ENCODE measurements at regions not wholly inside any gene's neighbourhood (a gene's known extent, or its start where the extent isn't known, plus 50 kb on each side); places are given as distances from the start of the nearest gene placed in this dataset.

DNA sequence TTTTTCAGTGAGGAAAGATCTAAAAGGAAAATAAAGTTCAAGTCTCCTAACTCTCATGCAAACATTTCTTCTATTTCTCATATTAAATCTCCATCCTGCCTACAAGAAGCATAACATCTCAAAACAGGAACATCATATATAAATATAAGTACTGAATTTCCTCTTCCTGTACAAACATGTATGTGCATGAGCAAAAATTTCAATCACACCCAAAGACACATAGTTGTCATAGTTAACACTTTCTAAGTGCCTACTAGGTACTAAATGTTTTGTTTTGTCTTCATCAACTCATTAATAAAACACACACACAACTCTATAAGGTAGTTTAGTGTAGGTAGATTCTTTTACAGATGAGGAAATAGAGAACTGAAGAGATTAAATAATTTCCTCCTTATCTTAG, 237.1 kb upstream of the ADGRL2 start:
- TF ChIP-seq, protein P1, sequence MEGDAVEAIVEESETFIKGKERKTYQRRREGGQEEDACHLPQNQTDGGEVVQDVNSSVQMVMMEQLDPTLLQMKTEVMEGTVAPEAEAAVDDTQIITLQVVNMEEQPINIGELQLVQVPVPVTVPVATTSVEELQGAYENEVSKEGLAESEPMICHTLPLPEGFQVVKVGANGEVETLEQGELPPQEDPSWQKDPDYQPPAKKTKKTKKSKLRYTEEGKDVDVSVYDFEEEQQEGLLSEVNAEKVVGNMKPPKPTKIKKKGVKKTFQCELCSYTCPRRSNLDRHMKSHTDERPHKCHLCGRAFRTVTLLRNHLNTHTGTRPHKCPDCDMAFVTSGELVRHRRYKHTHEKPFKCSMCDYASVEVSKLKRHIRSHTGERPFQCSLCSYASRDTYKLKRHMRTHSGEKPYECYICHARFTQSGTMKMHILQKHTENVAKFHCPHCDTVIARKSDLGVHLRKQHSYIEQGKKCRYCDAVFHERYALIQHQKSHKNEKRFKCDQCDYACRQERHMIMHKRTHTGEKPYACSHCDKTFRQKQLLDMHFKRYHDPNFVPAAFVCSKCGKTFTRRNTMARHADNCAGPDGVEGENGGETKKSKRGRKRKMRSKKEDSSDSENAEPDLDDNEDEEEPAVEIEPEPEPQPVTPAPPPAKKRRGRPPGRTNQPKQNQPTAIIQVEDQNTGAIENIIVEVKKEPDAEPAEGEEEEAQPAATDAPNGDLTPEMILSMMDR (conservative IDR thresholded peaks at IDR 0.05; ENCODE audit: low read depth, low read length) = no peak
- H3K4me3 ChIP-seq (ENCODE audit: low read length) = no peak overlapping the region
- no peak for DNase-seq (ENCODE audit: low read depth)

DNA sequence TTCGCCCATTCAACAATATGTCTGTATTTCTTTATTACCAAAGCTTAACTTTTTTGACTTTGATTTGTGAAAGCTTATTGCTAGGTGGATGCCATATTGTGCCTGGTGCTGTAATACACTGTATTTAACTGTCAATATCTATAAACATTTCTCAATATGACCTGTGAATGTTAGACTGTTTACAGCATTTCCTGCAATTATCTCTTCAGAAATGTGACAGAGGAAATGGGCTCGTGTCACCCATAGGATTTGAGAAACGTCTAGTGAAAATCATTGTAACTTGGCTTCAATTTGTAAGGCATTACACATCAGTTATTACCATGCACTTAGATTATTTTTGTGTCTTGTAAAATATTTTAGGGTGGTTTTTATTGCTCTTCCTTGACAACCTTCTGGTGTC, 237.8 kb upstream of the ADGRL2 start:
- no peak overlapping the region for H3K4me3 ChIP-seq (ENCODE audit: low read length)
- no peak for DNase-seq (ENCODE audit: low read depth)
- TF ChIP-seq, protein P1 (conservative IDR thresholded peaks at IDR 0.05; ENCODE audit: low read depth, low read length) = no peak

DNA sequence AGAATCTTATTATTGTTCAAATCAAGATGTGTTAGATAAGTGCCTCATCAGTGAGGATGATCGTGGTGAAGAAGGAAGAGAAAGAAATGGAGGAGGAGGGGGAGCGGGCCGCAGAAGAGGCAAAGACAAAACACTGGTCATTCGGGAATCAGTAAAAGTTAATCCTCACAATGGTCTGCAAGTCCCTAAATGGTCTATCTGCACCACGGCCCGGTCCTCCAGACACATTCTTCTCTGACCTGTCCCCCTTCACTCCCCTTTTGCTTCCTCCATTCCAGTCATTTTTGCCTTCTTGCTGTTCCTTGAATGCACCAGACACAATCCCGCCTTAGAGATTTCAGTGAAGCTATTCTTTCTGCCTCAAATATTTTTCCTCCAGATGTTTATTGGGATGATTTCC, 240.1 kb upstream of the ADGRL2 start:
- TF ChIP-seq, protein P1 (conservative IDR thresholded peaks at IDR 0.05; ENCODE audit: low read depth, low read length) = no peak
- DNase-seq (ENCODE audit: low read depth) = no peak
- no peak overlapping the region for H3K4me3 ChIP-seq (ENCODE audit: low read length)

DNA sequence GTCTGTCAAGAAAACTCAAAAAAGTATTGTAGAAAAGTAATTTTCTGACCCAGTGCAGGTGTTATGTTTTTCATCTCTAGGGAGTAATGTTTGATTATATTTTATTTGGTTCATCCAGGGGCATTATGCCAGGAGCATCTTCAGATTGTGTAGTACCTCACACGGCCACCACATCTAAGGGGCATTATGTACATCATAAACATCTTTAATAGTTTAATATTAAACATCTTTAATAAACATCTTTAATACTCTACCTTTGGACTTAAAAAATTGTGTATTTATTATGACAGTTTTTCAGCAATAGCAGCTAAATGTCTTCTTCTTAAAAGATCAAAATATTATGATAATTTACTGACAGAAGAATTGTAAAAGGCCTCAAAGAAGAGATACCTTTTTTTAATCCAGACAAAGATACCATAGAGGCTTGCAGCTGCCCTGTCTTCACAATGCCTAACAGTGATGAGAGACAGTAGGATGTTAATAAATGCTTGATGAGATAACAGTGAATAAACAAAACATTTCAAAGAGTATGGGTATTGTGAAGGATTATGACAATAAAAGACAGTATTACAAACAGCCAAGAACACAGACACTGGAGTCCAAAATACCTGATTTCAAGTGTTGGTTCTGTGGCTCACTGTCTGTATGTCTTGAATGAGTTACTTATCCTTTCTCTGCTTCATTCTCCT, 240.9 kb upstream of the ADGRL2 start:
- TF ChIP-seq, protein P1 (conservative IDR thresholded peaks at IDR 0.05; ENCODE audit: low read depth, low read length) = peak; percentile 50
- H3K4me3 ChIP-seq (ENCODE audit: low read length) = no peak overlapping the region
- no peak for DNase-seq (ENCODE audit: low read depth)

- TF ChIP-seq, protein P1 (conservative IDR thresholded peaks at IDR 0.05; ENCODE audit: low read depth, low read length) = no peak
- DNase-seq (ENCODE audit: low read depth) = no peak
- no peak overlapping the region for H3K4me3 ChIP-seq (ENCODE audit: low read length)
Measured at GRCh38 chr1:81558291-81559076, 242.2 kb upstream of the ADGRL2 start.

- TF ChIP-seq, protein P1 (conservative IDR thresholded peaks at IDR 0.05; ENCODE audit: low read depth, low read length) = no peak
- DNase-seq (ENCODE audit: low read depth) = no peak
- no peak overlapping the region for H3K4me3 ChIP-seq (ENCODE audit: low read length)
Measured at GRCh38 chr1:81556968-81557367, 243.8 kb upstream of the ADGRL2 start.

DNA sequence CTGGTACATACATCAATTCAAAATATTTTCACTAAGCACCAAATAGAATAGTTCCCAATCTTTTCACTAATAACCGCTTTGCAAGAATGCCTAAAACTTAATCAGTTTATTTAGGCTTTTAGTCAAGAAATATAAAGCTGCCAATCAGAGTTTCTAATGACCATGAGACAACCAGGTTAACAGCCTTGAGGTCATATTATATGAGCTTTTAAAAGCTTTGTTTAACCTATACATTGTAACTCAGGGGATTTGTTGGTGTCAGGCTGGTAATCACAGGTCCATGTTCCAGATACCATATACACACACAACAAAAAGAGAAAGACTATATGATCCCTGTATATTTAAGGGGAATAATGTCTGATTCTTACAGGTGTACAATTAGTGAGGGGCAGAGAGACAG, 246.2 kb upstream of the ADGRL2 start:
- TF ChIP-seq, protein P1 (conservative IDR thresholded peaks at IDR 0.05; ENCODE audit: low read depth, low read length) = no peak
- no peak overlapping the region for H3K4me3 ChIP-seq (ENCODE audit: low read length)
- DNase-seq (ENCODE audit: low read depth) = no peak
